ENCODE measurements at regions not wholly inside any gene's neighbourhood (a gene's known extent, or its start where the extent isn't known, plus 50 kb on each side); places are given as distances from the start of the nearest gene placed in this dataset.

GRCh38 chr11:116431842-116432241, 340.9 kb downstream of the BUD13 start:
- no peak for DNase-seq

- DNase-seq, result no peak
Measured at GRCh38 chr11:116428638-116428975, 344.2 kb downstream of the BUD13 start.

- peak; percentile 39 for DNase-seq
Measured at GRCh38 chr11:116427903-116428637, 344.7 kb downstream of the BUD13 start.

- no peak for DNase-seq
Measured at GRCh38 chr11:116427337-116427902, 345.4 kb downstream of the BUD13 start.

- DNase-seq, result no peak
Measured at GRCh38 chr11:116426761-116427160, 346.0 kb downstream of the BUD13 start.

GRCh38 chr11:116424615-116425261, 348.0 kb downstream of the BUD13 start:
- DNase-seq, result no peak

- DNase-seq, result no peak
Measured at GRCh38 chr11:116422956-116423600, 349.7 kb downstream of the BUD13 start.

GRCh38 chr11:116422556-116422955, 350.2 kb downstream of the BUD13 start:
- no peak for DNase-seq

GRCh38 chr11:116421529-116422185, 351.1 kb downstream of the BUD13 start:
- no peak for DNase-seq

- no peak for DNase-seq
Measured at GRCh38 chr11:116420770-116421528, 351.8 kb downstream of the BUD13 start.

GRCh38 chr11:116420030-116420429, 352.8 kb downstream of the BUD13 start:
- DNase-seq, result no peak

- no peak for DNase-seq
Measured at GRCh38 chr11:116418388-116419041, 354.3 kb downstream of the BUD13 start.

- no peak for DNase-seq
Measured at GRCh38 chr11:116416852-116417251, 355.9 kb downstream of the BUD13 start.

GRCh38 chr11:116415095-116415494, 357.7 kb downstream of the BUD13 start:
- DNase-seq, result no peak

GRCh38 chr11:116414357-116414880, 358.4 kb downstream of the BUD13 start:
- DNase-seq, result no peak

- DNase-seq, result no peak
Measured at GRCh38 chr11:116413301-116414242, 359.2 kb downstream of the BUD13 start.

- DNase-seq, result no peak
Measured at GRCh38 chr11:116412118-116412889, 360.5 kb downstream of the BUD13 start.

- DNase-seq, result no peak
Measured at GRCh38 chr11:116409238-116409637, 363.5 kb downstream of the BUD13 start.

GRCh38 chr11:116406042-116406441, 366.7 kb downstream of the BUD13 start:
- no peak for DNase-seq

- no peak for DNase-seq
Measured at GRCh38 chr11:116404462-116404798, 368.4 kb downstream of the BUD13 start.

Measured in NCI-H1436 treated with DMSO at 0.1 percent for 48 hours (cell line).